ENCODE measurements at regions not wholly inside any gene's neighbourhood (a gene's known extent, or its start where the extent isn't known, plus 50 kb on each side); places are given as distances from the start of the nearest gene placed in this dataset.
"Not testable (repeated sequence)": the region's sequence is repeated elsewhere in the genome, so short reads cannot be mapped to it uniquely, and the experiment has no call there.

GRCh38 chr2:147420947-147421675 is 423.7 kb upstream of the ACVR2A start:
- no peak overlapping the region for H2AFZ ChIP-seq
- no peaks in the 10 kb centered on the region for H3K27me3 ChIP-seq (ENCODE audit: insufficient read depth, low read depth)
- DNase-seq: no peak
- H3F3A ChIP-seq (ENCODE audit: insufficient read depth, low read depth): 0 out of 2 replicates have a peak, but pooled peaks cover 4% of the 10 kb centered on the region
- ChIA-PET POLR2A (ENCODE audit: unreplicated experiment) (no interaction called here), CTCF (no interaction called here)
- H3K79me2 ChIP-seq (ENCODE audit: low read depth): no peaks in the 10 kb centered on the region
- H4K20me1 ChIP-seq (ENCODE audit: insufficient read depth): no peaks in the 10 kb centered on the region
- no peaks in the 10 kb centered on the region for H3K9me3 ChIP-seq (ENCODE audit: insufficient read depth, low read depth)
- peaks cover 7% of the 10 kb centered on the region for H3K4me1 ChIP-seq (replicated peaks; ENCODE audit: insufficient read depth)
- intact Hi-C loops (cut with micrococcal nuclease; ENCODE audit: unreplicated experiment): no loop called here
- H3K36me3 ChIP-seq (ENCODE audit: low read depth): no peaks in the 10 kb centered on the region
- BruUV-seq (replicated peaks): no TSS peak
- TF ChIP-seq, protein P1, sequence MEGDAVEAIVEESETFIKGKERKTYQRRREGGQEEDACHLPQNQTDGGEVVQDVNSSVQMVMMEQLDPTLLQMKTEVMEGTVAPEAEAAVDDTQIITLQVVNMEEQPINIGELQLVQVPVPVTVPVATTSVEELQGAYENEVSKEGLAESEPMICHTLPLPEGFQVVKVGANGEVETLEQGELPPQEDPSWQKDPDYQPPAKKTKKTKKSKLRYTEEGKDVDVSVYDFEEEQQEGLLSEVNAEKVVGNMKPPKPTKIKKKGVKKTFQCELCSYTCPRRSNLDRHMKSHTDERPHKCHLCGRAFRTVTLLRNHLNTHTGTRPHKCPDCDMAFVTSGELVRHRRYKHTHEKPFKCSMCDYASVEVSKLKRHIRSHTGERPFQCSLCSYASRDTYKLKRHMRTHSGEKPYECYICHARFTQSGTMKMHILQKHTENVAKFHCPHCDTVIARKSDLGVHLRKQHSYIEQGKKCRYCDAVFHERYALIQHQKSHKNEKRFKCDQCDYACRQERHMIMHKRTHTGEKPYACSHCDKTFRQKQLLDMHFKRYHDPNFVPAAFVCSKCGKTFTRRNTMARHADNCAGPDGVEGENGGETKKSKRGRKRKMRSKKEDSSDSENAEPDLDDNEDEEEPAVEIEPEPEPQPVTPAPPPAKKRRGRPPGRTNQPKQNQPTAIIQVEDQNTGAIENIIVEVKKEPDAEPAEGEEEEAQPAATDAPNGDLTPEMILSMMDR (conservative IDR thresholded peaks at IDR 0.05): no peak
- no peak for TF ChIP-seq EZH2 (IDR thresholded peaks at IDR 0.05; ENCODE audit: low read depth)
- no peaks in the 10 kb centered on the region for H3K9me2 ChIP-seq (ENCODE audit: insufficient read depth)
- H3K27ac ChIP-seq: no peak overlapping the region
- H3K4me2 ChIP-seq: no peak overlapping the region
- no peak overlapping the region for H3K4me3 ChIP-seq

- peaks cover 12% of the 10 kb centered on the region for H3K4me1 ChIP-seq (replicated peaks; ENCODE audit: insufficient read depth)
- no peak overlapping the region for H3K27ac ChIP-seq
- no TSS peak for BruUV-seq (replicated peaks)
- no peak overlapping the region for H3K4me3 ChIP-seq
- TF ChIP-seq, protein P1 (conservative IDR thresholded peaks at IDR 0.05): no peak
- TF ChIP-seq EZH2 (IDR thresholded peaks at IDR 0.05; ENCODE audit: low read depth): no peak
- no peaks in the 10 kb centered on the region for H3K79me2 ChIP-seq (ENCODE audit: low read depth)
- H3K9me2 ChIP-seq (ENCODE audit: insufficient read depth): no peaks in the 10 kb centered on the region
- no peak overlapping the region for H3K4me2 ChIP-seq
- H3F3A ChIP-seq (ENCODE audit: insufficient read depth, low read depth): 0 out of 2 replicates have a peak, but pooled peaks cover 4% of the 10 kb centered on the region
- intact Hi-C loops (cut with micrococcal nuclease; ENCODE audit: unreplicated experiment): no loop called here
- no peaks in the 10 kb centered on the region for H3K36me3 ChIP-seq (ENCODE audit: low read depth)
- no peaks in the 10 kb centered on the region for H3K9me3 ChIP-seq (ENCODE audit: insufficient read depth, low read depth)
- DNase-seq: no peak
- ChIA-PET POLR2A (ENCODE audit: unreplicated experiment) (no interaction called here), CTCF (no interaction called here)
- H3K27me3 ChIP-seq (ENCODE audit: insufficient read depth, low read depth): no peaks in the 10 kb centered on the region
- H2AFZ ChIP-seq: no peak overlapping the region
- no peaks in the 10 kb centered on the region for H4K20me1 ChIP-seq (ENCODE audit: insufficient read depth)
Measured at GRCh38 chr2:147420517-147420916, 424.3 kb upstream of the ACVR2A start.

DNA sequence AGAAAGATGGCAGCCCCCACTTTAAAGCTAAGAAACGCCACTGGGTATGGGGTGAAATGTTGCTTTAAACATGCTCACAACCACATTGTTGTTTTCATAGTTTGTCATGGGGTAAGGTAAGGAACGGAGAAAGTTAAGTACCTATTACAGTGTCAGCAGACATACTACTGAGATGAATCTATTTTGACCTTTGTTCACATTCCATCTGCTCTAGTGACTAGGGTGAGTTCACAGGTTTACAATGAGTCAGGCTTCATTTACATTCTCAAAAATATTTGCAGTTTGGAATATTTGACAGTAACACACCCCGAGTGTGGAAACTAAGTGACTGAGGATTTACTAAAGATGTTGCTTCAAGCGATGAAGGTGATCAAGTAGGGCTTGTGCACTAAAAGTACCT is 428.7 kb upstream of the ACVR2A start:
- peaks cover 11% of the 10 kb centered on the region; the same call in 1 of the 2 replicates for H3F3A ChIP-seq (ENCODE audit: insufficient read depth, low read depth)
- POLR2A ChIA-PET (ENCODE audit: unreplicated experiment): no interaction called here
- TF ChIP-seq EZH2 (IDR thresholded peaks at IDR 0.05; ENCODE audit: low read depth): no peak
- TF ChIP-seq, protein P1 (conservative IDR thresholded peaks at IDR 0.05): no peak
- H3K4me1 ChIP-seq (replicated peaks; ENCODE audit: insufficient read depth): peaks cover 28% of the 10 kb centered on the region
- H3K79me2 ChIP-seq (ENCODE audit: low read depth): no peaks in the 10 kb centered on the region
- intact Hi-C loops (cut with micrococcal nuclease; ENCODE audit: unreplicated experiment): loop anchor here (5.0 kb wide), 1 partner anchor 46 kb away; no protein-coding TSS in a partner anchor
- CTCF ChIA-PET: no interaction called here
- H2AFZ ChIP-seq: no peak overlapping the region
- H3K36me3 ChIP-seq (ENCODE audit: low read depth): no peaks in the 10 kb centered on the region
- no peaks in the 10 kb centered on the region for H3K9me3 ChIP-seq (ENCODE audit: insufficient read depth, low read depth)
- H3K27me3 ChIP-seq (ENCODE audit: insufficient read depth, low read depth): no peaks in the 10 kb centered on the region
- no TSS peak for BruUV-seq (replicated peaks)
- H3K4me3 ChIP-seq: no peak overlapping the region
- DNase-seq: peak; percentile 0 to 86
- H3K27ac ChIP-seq: peak overlapping the region; percentile 58
- H4K20me1 ChIP-seq (ENCODE audit: insufficient read depth): no peaks in the 10 kb centered on the region
- H3K4me2 ChIP-seq: peak overlapping the region; percentile 42
- H3K9me2 ChIP-seq (ENCODE audit: insufficient read depth): no peaks in the 10 kb centered on the region

GRCh38 chr2:147414656-147415055 is 430.2 kb upstream of the ACVR2A start:
- H3K9me3 ChIP-seq (ENCODE audit: insufficient read depth, low read depth); H3K9me2 ChIP-seq (ENCODE audit: insufficient read depth); H4K20me1 ChIP-seq (ENCODE audit: insufficient read depth); H3K79me2 ChIP-seq (ENCODE audit: low read depth); POLR2A ChIA-PET (ENCODE audit: unreplicated experiment); H3K27me3 ChIP-seq (ENCODE audit: insufficient read depth, low read depth); CTCF ChIA-PET; BruUV-seq (replicated peaks); H3K4me3 ChIP-seq; H3K36me3 ChIP-seq (ENCODE audit: low read depth): not testable (repeated sequence)
- peaks cover 28% of the 10 kb centered on the region for H3K4me1 ChIP-seq (replicated peaks; ENCODE audit: insufficient read depth)
- peak overlapping the region; percentile 42 for H3K4me2 ChIP-seq
- intact Hi-C loops (cut with micrococcal nuclease; ENCODE audit: unreplicated experiment): loop anchor here (5.0 kb wide), 1 partner anchor 48 kb away; no protein-coding TSS in a partner anchor
- H3F3A ChIP-seq (ENCODE audit: insufficient read depth, low read depth): peaks cover 11% of the 10 kb centered on the region; the same call in 1 of the 2 replicates
- peak in 1 of 2 experiments; percentile 79 for DNase-seq
- peak overlapping the region; percentile 46; the same call in 1 of the 2 replicates for H2AFZ ChIP-seq
- peak overlapping the region; percentile 58 for H3K27ac ChIP-seq
